LNCaP clone FGC (cell line): ENCODE measurements at regions not wholly inside any gene's neighbourhood (a gene's known extent, or its start where the extent isn't known, plus 50 kb on each side); places are given as distances from the start of the nearest gene placed in this dataset.
"Not testable (repeated sequence)": the region's sequence is repeated elsewhere in the genome, so short reads cannot be mapped to it uniquely, and the experiment has no call there.

Source experiments
- DNase-seq: peaks from one replicate; pipeline ENCODE4 v3.0.0-alpha.2; 2011; ENCODE audit warnings: low read depth
- H3K4me3 ChIP-seq: 2 replicates; pipeline ENCODE4 v1.5.1; 2011; ENCODE audit warnings: mild to moderate bottlenecking, low read depth, low read length, control low read depth
- TF ChIP-seq, protein P1 (sequence below): IDR thresholded peaks from 2 replicates; pipeline ENCODE4 v1.5.1; 2012; ENCODE audit warnings: mild to moderate bottlenecking; ENCODE audit not compliant: control insufficient read depth, insufficient read depth; ENCODE audit errors: extremely low read depth

DNA sequence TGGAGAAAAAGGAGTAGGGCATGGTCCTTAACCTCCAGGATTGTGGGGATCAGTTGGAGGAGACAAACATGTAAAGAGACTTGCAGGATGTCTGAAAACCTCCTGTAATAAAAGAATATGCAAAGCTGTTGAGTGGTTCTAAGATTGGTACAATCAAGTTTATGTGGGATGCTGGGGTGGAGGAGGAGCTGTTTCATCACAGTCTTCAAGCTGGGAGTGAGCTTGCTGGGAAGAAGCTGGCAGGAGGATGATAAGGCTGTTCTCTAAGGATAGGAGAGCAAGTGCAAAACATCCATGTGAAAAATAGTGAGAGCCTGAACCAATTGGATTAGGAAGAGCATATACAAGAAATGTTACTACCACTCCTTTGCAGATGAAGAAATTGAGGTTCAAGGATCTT, 161.9 kb upstream of the CRIM1 start:
- H3K4me3 ChIP-seq, result no peak overlapping the region
- TF ChIP-seq, protein P1, sequence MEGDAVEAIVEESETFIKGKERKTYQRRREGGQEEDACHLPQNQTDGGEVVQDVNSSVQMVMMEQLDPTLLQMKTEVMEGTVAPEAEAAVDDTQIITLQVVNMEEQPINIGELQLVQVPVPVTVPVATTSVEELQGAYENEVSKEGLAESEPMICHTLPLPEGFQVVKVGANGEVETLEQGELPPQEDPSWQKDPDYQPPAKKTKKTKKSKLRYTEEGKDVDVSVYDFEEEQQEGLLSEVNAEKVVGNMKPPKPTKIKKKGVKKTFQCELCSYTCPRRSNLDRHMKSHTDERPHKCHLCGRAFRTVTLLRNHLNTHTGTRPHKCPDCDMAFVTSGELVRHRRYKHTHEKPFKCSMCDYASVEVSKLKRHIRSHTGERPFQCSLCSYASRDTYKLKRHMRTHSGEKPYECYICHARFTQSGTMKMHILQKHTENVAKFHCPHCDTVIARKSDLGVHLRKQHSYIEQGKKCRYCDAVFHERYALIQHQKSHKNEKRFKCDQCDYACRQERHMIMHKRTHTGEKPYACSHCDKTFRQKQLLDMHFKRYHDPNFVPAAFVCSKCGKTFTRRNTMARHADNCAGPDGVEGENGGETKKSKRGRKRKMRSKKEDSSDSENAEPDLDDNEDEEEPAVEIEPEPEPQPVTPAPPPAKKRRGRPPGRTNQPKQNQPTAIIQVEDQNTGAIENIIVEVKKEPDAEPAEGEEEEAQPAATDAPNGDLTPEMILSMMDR, result no peak
- no peak for DNase-seq

DNA sequence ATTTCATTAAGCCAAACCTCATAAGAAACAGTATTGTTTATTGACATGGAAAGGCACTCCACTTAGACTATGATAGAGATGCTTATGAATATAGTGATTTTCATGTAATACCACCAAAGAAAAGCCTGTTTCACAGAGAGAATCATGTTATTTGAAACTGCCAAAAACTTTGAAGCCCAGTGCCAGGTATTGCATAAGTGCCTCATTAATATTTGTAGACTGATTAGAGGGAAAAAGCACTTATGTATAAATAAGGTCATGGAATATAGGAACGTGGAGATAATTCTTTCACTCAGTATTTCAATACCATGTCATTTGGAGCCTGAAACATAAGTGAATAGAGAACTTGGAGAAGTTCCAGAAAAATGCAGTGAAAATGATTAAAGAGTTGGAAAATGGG, 162.6 kb upstream of the CRIM1 start:
- H3K4me3 ChIP-seq, result no peak overlapping the region
- no peak for DNase-seq
- TF ChIP-seq, protein P1, result no peak

DNA sequence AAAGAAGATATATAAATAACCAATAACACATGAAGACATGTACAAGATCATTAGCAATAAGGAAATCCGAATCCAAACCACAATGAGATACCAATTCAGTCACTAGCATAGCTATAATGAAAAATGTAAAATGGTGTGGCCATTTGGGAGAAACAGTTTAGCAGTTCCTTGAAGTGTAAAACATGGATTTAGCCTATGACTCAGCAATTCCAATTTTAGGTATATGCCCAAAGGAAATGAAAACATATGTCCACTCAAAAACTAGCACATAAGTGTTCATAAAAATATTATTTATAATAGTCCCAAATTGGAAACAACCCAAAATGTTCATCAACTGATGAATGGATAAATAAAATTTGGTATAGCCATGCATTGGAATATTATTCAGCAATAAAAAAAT, 165.5 kb upstream of the CRIM1 start:
- H3K4me3 ChIP-seq, result no peak overlapping the region
- TF ChIP-seq, protein P1, result no peak
- DNase-seq, result no peak

- DNase-seq, result no peak
- H3K4me3 ChIP-seq, result no peak overlapping the region
- TF ChIP-seq, protein P1, result no peak
Observed at GRCh38 chr2:36185624-36186023, 170.0 kb upstream of the CRIM1 start.

GRCh38 chr2:36184848-36185247, 170.7 kb upstream of the CRIM1 start:
- TF ChIP-seq, protein P1, result no peak

DNA sequence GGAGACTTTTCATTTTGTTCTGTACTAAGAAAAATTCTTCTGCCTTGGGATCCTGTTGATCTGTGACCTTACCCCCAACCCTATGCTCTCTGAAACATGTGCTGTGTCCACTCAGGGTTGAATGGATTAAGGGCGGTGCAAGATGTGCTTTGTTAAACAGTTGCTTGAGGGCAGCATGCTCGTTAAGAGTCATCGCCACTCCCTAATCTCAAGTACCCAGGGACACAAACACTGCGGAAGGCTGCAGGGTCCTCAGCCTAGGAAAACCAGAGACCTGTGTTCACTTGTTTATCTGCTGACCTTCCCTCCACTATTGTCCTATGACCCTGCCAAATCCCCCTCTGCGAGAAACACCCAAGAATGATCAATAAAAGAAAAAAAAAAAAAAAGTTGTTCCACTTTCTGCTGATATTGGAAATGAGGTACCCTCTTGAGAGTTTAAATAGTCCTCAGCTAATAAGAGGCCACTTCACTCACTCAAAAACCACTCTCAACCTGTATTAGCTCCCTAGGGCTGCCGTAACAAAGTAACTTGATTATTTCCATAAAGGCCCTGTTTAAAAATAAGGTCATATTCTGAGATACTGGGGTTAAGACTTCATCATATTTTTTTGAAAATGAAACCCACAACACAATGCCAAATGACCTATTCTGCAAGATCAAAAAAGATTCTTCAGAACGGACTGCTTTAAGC, 174.6 kb upstream of the CRIM1 start:
- DNase-seq, H3K4me3 ChIP-seq: not testable (repeated sequence)

More at GRCh38 chr2:36184848-36185247, 170.7 kb upstream of the CRIM1 start:
- H3K4me3 ChIP-seq, result no peak overlapping the region
- no peak for DNase-seq

GRCh38 chr2:36180293-36180692, 175.3 kb upstream of the CRIM1 start:
- not testable (repeated sequence) for H3K4me3 ChIP-seq, DNase-seq

GRCh38 chr2:36179668-36180269, 175.8 kb upstream of the CRIM1 start:
- not testable (repeated sequence) for H3K4me3 ChIP-seq, DNase-seq
